ENCODE measurements at regions not wholly inside any gene's neighbourhood (a gene's known extent, or its start where the extent isn't known, plus 50 kb on each side); places are given as distances from the start of the nearest gene placed in this dataset.

GRCh38 chr18:34280000-34280399, 55.3 kb upstream of the NOL4 start:
- no peak overlapping the region for H3K9ac ChIP-seq (ENCODE audit: low read length)
- no peak overlapping the region for H3K4me3 ChIP-seq (ENCODE audit: low read length)
- H3K27me3 ChIP-seq (ENCODE audit: control insufficient read depth, insufficient read depth, low read length), result no peaks in the 10 kb centered on the region

GRCh38 chr18:34280653-34281052, 55.9 kb upstream of the NOL4 start:
- Histone ChIP-seq H3K9ac (ENCODE audit: low read length) (no peak overlapping the region), H3K4me1 (ENCODE audit: control insufficient read depth, insufficient read depth, low read length) (no peaks in the 10 kb centered on the region), H3K9me3 (ENCODE audit: control insufficient read depth, low read length) (no peaks in the 10 kb centered on the region), H3K4me3 (ENCODE audit: low read length) (no peak overlapping the region), H3K27me3 (ENCODE audit: control insufficient read depth, insufficient read depth, low read length) (no peaks in the 10 kb centered on the region), H3K36me3 (ENCODE audit: control insufficient read depth, insufficient read depth, low read length) (no peaks in the 10 kb centered on the region)

More at GRCh38 chr18:34280000-34280399, 55.3 kb upstream of the NOL4 start:
- H3K4me1 ChIP-seq (ENCODE audit: control insufficient read depth, insufficient read depth, low read length), result no peaks in the 10 kb centered on the region
- H3K9me3 ChIP-seq (ENCODE audit: control insufficient read depth, low read length), result no peaks in the 10 kb centered on the region
- no peaks in the 10 kb centered on the region for H3K36me3 ChIP-seq (ENCODE audit: control insufficient read depth, insufficient read depth, low read length)

- no peaks in the 10 kb centered on the region for H3K36me3 ChIP-seq (ENCODE audit: control insufficient read depth, insufficient read depth, low read length)
- H3K9me3 ChIP-seq (ENCODE audit: control insufficient read depth, low read length), result no peaks in the 10 kb centered on the region
- no peaks in the 10 kb centered on the region for H3K27me3 ChIP-seq (ENCODE audit: control insufficient read depth, insufficient read depth, low read length)
- H3K9ac ChIP-seq (ENCODE audit: low read length), result no peak overlapping the region
- H3K4me3 ChIP-seq (ENCODE audit: low read length), result no peak overlapping the region
- no peaks in the 10 kb centered on the region for H3K4me1 ChIP-seq (ENCODE audit: control insufficient read depth, insufficient read depth, low read length)
Observed at GRCh38 chr18:34281290-34281689, 56.6 kb upstream of the NOL4 start.

GRCh38 chr18:34281722-34282121, 57.0 kb upstream of the NOL4 start:
- no peaks in the 10 kb centered on the region for H3K9me3 ChIP-seq (ENCODE audit: control insufficient read depth, low read length)
- H3K27me3 ChIP-seq (ENCODE audit: control insufficient read depth, insufficient read depth, low read length), result no peaks in the 10 kb centered on the region
- H3K4me3 ChIP-seq (ENCODE audit: low read length), result no peak overlapping the region
- H3K4me1 ChIP-seq (ENCODE audit: control insufficient read depth, insufficient read depth, low read length), result no peaks in the 10 kb centered on the region
- H3K9ac ChIP-seq (ENCODE audit: low read length), result no peak overlapping the region
- H3K36me3 ChIP-seq (ENCODE audit: control insufficient read depth, insufficient read depth, low read length), result no peaks in the 10 kb centered on the region

- Histone ChIP-seq H3K4me1 (ENCODE audit: control insufficient read depth, insufficient read depth, low read length) (no peaks in the 10 kb centered on the region), H3K36me3 (ENCODE audit: control insufficient read depth, insufficient read depth, low read length) (no peaks in the 10 kb centered on the region), H3K4me3 (ENCODE audit: low read length) (no peak overlapping the region), H3K9ac (ENCODE audit: low read length) (no peak overlapping the region), H3K27me3 (ENCODE audit: control insufficient read depth, insufficient read depth, low read length) (no peaks in the 10 kb centered on the region), H3K9me3 (ENCODE audit: control insufficient read depth, low read length) (no peaks in the 10 kb centered on the region)
Observed at GRCh38 chr18:34283506-34283905, 58.8 kb upstream of the NOL4 start.

- Histone ChIP-seq H3K27me3 (ENCODE audit: control insufficient read depth, insufficient read depth, low read length) (no peaks in the 10 kb centered on the region), H3K9ac (ENCODE audit: low read length) (no peak overlapping the region), H3K9me3 (ENCODE audit: control insufficient read depth, low read length) (no peaks in the 10 kb centered on the region), H3K4me3 (ENCODE audit: low read length) (no peak overlapping the region), H3K4me1 (ENCODE audit: control insufficient read depth, insufficient read depth, low read length) (no peaks in the 10 kb centered on the region), H3K36me3 (ENCODE audit: control insufficient read depth, insufficient read depth, low read length) (no peaks in the 10 kb centered on the region)
Observed at GRCh38 chr18:34287825-34288224, 63.1 kb upstream of the NOL4 start.

- no peaks in the 10 kb centered on the region for H3K27me3 ChIP-seq (ENCODE audit: control insufficient read depth, insufficient read depth, low read length)
- no peak overlapping the region for H3K4me3 ChIP-seq (ENCODE audit: low read length)
- no peaks in the 10 kb centered on the region for H3K36me3 ChIP-seq (ENCODE audit: control insufficient read depth, insufficient read depth, low read length)
- no peak overlapping the region for H3K9ac ChIP-seq (ENCODE audit: low read length)
- no peaks in the 10 kb centered on the region for H3K4me1 ChIP-seq (ENCODE audit: control insufficient read depth, insufficient read depth, low read length)
- H3K9me3 ChIP-seq (ENCODE audit: control insufficient read depth, low read length), result no peaks in the 10 kb centered on the region
Observed at GRCh38 chr18:34292594-34292993, 67.9 kb upstream of the NOL4 start.

- Histone ChIP-seq H3K4me1 (ENCODE audit: control insufficient read depth, insufficient read depth, low read length) (no peaks in the 10 kb centered on the region), H3K4me3 (ENCODE audit: low read length) (no peak overlapping the region), H3K36me3 (ENCODE audit: control insufficient read depth, insufficient read depth, low read length) (no peaks in the 10 kb centered on the region), H3K9me3 (ENCODE audit: control insufficient read depth, low read length) (no peaks in the 10 kb centered on the region), H3K27me3 (ENCODE audit: control insufficient read depth, insufficient read depth, low read length) (no peaks in the 10 kb centered on the region), H3K9ac (ENCODE audit: low read length) (no peak overlapping the region)
Observed at GRCh38 chr18:34297287-34297686, 72.6 kb upstream of the NOL4 start.

- no peak overlapping the region for H3K4me3 ChIP-seq (ENCODE audit: low read length)
- H3K36me3 ChIP-seq (ENCODE audit: control insufficient read depth, insufficient read depth, low read length), result no peaks in the 10 kb centered on the region
- no peaks in the 10 kb centered on the region for H3K9me3 ChIP-seq (ENCODE audit: control insufficient read depth, low read length)
- no peaks in the 10 kb centered on the region for H3K27me3 ChIP-seq (ENCODE audit: control insufficient read depth, insufficient read depth, low read length)
- no peak overlapping the region for H3K9ac ChIP-seq (ENCODE audit: low read length)
- H3K4me1 ChIP-seq (ENCODE audit: control insufficient read depth, insufficient read depth, low read length), result no peaks in the 10 kb centered on the region
Observed at GRCh38 chr18:34299828-34300227, 75.1 kb upstream of the NOL4 start.

GRCh38 chr18:34311468-34311867, 86.8 kb upstream of the NOL4 start:
- Histone ChIP-seq H3K36me3 (ENCODE audit: control insufficient read depth, insufficient read depth, low read length) (no peaks in the 10 kb centered on the region), H3K27me3 (ENCODE audit: control insufficient read depth, insufficient read depth, low read length) (no peaks in the 10 kb centered on the region), H3K9ac (ENCODE audit: low read length) (no peak overlapping the region), H3K4me1 (ENCODE audit: control insufficient read depth, insufficient read depth, low read length) (no peaks in the 10 kb centered on the region), H3K4me3 (ENCODE audit: low read length) (no peak overlapping the region), H3K9me3 (ENCODE audit: control insufficient read depth, low read length) (no peaks in the 10 kb centered on the region)

GRCh38 chr18:34314847-34315246, 90.1 kb upstream of the NOL4 start:
- Histone ChIP-seq H3K4me1 (ENCODE audit: control insufficient read depth, insufficient read depth, low read length) (no peaks in the 10 kb centered on the region), H3K9ac (ENCODE audit: low read length) (no peak overlapping the region), H3K4me3 (ENCODE audit: low read length) (no peak overlapping the region), H3K27me3 (ENCODE audit: control insufficient read depth, insufficient read depth, low read length) (no peaks in the 10 kb centered on the region), H3K36me3 (ENCODE audit: control insufficient read depth, insufficient read depth, low read length) (no peaks in the 10 kb centered on the region), H3K9me3 (ENCODE audit: control insufficient read depth, low read length) (no peaks in the 10 kb centered on the region)

GRCh38 chr18:34315591-34316352, 91.1 kb upstream of the NOL4 start:
- H3K4me1 ChIP-seq (ENCODE audit: control insufficient read depth, insufficient read depth, low read length), result no peaks in the 10 kb centered on the region
- H3K36me3 ChIP-seq (ENCODE audit: control insufficient read depth, insufficient read depth, low read length), result no peaks in the 10 kb centered on the region

GRCh38 chr18:34320267-34320666, 95.6 kb upstream of the NOL4 start:
- Histone ChIP-seq H3K9me3 (ENCODE audit: control insufficient read depth, low read length) (no peaks in the 10 kb centered on the region), H3K4me1 (ENCODE audit: control insufficient read depth, insufficient read depth, low read length) (no peaks in the 10 kb centered on the region), H3K36me3 (ENCODE audit: control insufficient read depth, insufficient read depth, low read length) (no peaks in the 10 kb centered on the region), H3K9ac (ENCODE audit: low read length) (no peak overlapping the region), H3K4me3 (ENCODE audit: low read length) (no peak overlapping the region), H3K27me3 (ENCODE audit: control insufficient read depth, insufficient read depth, low read length) (no peaks in the 10 kb centered on the region)

More at GRCh38 chr18:34315591-34316352, 91.1 kb upstream of the NOL4 start:
- Histone ChIP-seq H3K9me3 (ENCODE audit: control insufficient read depth, low read length) (no peaks in the 10 kb centered on the region), H3K4me3 (ENCODE audit: low read length) (no peak overlapping the region), H3K27me3 (ENCODE audit: control insufficient read depth, insufficient read depth, low read length) (no peaks in the 10 kb centered on the region), H3K9ac (ENCODE audit: low read length) (no peak overlapping the region)
